ENCODE measurements at regions not wholly inside any gene's neighbourhood (a gene's known extent, or its start where the extent isn't known, plus 50 kb on each side); places are given as distances from the start of the nearest gene placed in this dataset.

GRCh38 chr12:24489939-24490338 is 459.0 kb downstream of the BCAT1 start:
- TF ChIP-seq CTCF (IDR thresholded peaks at IDR 0.05; ENCODE audit: insufficient read depth, low read length, poor library complexity, severe bottlenecking) = no peak
- TF ChIP-seq EZH2phosphoT487 (conservative IDR thresholded peaks at IDR 0.05; ENCODE audit: low read length) = no peak
